Nucleus accumbens (tissue), 56 donors: ENCODE measurements at regions not wholly inside any gene's neighbourhood (a gene's known extent, or its start where the extent isn't known, plus 50 kb on each side); places are given as distances from the start of the nearest gene placed in this dataset.

Source experiments
- DNase-seq, 56 donors: peaks; one replicate each; lab custom pipeline; 2025; lab: John Stamatoyannopoulos, UW

DNA sequence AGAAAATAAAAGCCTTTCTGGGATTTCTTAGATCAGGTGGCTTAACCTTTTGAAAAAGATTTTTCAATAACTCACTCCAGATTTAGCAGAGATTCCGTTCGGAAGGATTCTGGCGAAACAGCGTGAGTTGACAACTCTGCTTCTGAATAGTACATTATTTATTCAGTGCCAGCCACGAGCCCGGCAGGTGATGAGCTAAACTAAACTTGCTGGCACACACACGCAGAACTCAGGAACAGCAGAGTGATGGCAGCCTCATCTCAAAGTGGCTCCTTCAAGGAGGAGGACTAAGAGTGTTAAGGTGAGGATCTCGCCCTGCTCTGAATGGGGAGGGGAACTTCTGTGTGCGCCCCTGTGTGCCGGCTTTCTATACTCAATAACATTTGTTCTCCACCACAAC lies 114.3 kb downstream of the FAM43A start:
- DNase-seq: no peak

DNA sequence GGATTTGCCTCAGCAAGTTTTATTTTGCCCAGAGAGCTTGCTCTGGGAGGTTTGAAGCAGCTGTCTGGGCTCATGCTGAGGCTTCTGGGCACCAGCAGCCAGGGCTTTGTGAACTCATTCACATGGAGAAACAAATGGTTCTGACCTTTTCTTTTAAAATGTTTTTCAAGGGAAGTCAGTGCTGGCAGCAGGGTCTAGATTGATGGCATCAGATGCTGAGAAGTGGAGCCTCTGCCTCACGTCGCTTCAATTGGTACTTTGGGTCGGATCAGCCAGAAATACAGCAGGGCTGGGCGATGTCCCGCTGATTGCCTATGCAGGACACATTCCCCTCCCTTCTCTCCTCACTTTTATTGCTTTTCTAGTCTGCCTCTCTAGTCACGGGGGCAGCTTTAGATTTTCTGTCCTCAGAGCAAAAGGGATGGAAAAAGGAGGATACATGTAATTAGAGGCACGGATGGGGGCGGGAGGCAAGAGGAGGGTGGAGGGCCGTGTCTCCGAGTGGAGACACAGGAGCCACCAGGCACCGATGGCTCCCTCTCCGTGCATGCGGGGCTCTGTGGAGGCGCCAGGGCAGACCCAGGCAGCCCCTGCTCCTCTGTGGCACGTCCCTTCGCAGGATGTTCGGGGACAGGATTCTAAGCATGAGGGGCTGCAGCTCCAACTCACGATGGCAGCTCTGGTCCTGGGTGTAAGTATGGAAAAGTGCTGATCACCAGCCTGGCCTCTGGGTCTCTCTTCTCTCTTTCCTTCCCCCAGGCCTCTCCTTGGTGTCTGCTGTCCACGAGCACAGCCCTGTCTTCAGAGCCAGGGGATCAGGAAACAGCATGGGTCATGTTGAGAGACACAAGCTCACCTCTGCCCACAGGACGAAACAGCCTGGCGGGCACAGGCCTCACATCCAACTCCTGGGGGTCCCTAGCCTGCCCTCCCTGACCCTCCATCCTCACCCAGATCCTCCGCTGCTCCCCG lies 116.1 kb downstream of the FAM43A start:
- DNase-seq: peak in 2 of 56 donors; percentile 5 to 7

- no peak for DNase-seq
Measured at GRCh38 chr3:194804796-194805195, 119.1 kb downstream of the FAM43A start.

GRCh38 chr3:194805546-194805945 lies 119.9 kb downstream of the FAM43A start:
- DNase-seq: no peak

DNA sequence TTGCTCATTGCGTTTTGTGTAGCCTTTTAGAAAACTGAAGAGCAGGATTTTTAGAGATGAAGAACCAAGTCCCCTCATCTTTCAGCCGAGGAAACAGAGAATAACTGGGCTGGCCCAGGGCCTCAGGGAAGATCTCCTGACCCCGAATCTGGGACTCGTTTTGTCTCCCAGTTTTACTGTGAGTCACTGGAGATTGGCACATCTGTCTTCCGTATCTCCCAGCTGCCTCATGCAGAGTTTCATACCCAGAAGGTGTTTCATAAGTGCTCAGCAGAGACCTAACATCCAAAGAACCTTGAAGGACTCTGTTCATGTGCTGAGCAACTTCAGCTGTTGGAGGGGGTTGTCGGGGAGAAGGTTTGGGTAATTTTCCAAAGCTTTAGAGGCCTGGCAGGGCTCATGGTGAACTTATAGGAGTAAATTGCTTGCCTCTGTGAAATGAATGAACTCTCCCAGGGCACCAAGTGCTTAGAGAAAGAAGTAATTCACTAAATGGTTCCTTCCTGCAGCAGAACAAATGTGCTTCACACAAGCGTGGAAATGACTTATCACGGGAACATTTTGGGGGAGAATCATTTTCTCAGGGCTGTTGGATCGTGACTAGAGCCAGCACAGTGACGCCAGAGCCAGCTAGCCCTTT lies 121.4 kb downstream of the FAM43A start:
- no peak for DNase-seq

GRCh38 chr3:194808640-194809097 lies 123.0 kb downstream of the FAM43A start:
- DNase-seq: no peak

GRCh38 chr3:194809382-194809781 lies 123.7 kb downstream of the FAM43A start:
- DNase-seq: no peak

DNA sequence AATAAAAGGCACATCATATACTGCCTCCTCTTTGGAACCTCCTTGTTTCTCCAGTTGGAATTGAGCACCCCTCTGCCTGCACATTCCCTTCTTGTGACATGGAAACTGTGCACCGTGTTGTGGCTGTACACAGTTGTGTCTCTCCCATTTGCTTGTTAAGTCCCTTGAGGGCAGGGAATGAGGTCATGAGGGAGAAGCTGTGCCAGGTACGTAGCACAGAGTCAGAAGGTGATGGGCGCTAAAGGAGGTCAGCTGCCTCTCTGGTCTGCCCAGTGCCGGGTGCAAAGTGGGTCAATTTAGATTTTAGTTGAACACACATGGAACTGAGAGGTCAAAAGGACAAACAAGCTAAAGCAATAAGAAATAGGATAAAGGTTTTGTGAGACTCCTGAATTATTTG lies 124.4 kb downstream of the FAM43A start:
- DNase-seq: no peak

- no peak for DNase-seq
Measured at GRCh38 chr3:194811118-194811517, 125.4 kb downstream of the FAM43A start.

DNA sequence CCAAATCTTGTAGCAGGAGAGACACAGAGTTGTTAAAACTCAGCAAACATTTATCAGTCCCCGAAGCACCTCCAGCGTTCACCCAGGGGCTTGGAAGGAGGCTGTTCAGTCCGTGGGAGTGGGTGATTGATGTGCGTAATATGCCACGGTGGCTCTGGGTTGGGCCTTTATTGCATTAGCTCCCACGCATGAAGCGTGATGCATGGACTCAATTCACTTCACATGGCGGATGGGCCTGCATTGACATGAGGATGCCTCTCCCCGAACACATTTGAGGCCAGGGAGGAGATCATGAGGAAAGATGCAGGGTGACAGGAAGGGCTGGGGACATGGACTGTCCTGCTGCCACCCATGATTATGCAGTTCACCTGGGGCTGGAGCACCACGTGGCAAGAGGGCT lies 126.5 kb downstream of the FAM43A start:
- DNase-seq: no peak

GRCh38 chr3:194814878-194815357 lies 129.2 kb downstream of the FAM43A start:
- peak in 23 of 56 donors; percentile 5 to 69 (median 29) for DNase-seq

DNA sequence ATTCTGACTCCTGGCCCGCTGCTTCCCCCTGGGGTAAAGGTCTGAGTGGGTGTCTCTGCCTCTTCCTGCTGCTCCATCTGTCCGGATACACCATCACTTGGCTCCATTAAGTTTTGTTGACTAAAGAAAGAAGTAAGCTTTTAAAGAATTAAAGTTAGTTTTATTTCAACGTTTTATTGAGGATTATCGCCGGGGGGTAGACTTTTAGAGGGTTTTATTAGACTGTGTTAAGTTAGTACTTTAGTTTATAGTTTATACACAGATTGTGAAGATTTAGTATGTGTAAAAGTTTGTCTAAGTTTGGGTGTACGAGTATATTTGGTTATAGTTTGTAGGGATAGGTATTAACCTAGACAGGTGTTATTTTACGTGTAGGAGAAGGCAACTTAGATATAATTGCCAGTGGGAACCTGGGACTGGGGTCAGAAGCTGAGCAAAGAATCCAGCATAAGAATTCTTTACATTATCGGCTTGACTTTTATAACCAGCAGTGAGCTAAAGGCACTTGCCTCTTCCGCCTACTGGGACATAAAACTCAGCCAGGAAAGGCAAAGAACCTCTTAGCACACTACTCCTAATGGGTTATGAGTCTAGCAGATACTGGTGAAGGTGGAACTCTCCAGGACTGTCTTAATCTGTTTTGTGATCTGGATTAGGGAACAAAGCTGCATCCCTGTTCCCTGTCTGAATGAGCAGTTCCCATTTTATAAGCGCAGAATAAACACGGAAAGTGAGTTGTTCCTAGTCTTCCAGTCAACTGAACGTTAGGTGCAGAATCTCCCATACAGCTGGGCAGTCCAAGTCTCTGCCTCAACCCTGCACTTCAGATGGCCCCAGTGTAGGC lies 131.3 kb downstream of the FAM43A start:
- DNase-seq: no peak

- DNase-seq: no peak
Measured at GRCh38 chr3:194817592-194817930, 131.9 kb downstream of the FAM43A start.

GRCh38 chr3:194817936-194818335 lies 132.3 kb downstream of the FAM43A start:
- no peak for DNase-seq

- no peak for DNase-seq
Measured at GRCh38 chr3:194824100-194824499, 138.4 kb downstream of the FAM43A start.

DNA sequence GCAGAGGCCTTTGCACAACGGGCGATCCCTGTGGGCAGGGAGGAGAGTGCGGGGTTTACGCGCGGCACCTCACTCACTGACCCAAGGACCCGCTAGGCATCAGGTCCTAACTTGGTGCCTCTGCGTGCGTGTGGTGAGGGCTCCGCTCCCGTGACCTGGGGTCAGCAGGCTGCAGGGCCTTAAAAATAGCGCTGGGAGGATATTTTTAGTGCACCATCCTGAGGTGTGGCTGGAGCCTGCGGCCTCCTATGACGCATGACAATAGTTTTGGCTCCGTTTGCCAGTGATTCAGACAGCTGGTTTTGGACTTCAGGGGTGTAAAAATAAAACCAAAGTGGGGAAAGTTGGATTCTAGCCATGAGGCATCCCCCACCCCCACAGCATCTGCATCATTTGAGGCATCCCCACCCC lies 139.0 kb downstream of the FAM43A start:
- DNase-seq: no peak

DNA sequence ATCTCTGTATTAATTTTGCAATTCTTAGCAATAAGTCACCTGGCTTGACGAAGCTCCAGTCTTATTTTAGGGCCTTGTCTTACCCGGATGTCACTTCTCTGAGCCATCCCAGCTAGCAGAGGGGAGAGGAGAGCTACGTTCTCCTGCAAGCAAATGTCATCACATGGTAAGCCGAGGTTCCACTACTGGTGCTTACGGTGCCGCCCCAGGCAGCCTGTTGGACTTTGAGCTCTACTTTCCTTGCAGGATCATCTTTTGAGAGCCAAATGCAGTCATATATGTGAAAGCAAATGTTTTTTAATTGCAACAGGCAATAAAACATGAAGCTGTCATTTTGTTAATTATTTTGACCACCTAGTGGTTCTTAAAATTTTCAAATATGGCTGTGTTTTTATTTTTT lies 140.9 kb downstream of the FAM43A start:
- DNase-seq: no peak

- DNase-seq: no peak
Measured at GRCh38 chr3:194827486-194827885, 141.8 kb downstream of the FAM43A start.

DNA sequence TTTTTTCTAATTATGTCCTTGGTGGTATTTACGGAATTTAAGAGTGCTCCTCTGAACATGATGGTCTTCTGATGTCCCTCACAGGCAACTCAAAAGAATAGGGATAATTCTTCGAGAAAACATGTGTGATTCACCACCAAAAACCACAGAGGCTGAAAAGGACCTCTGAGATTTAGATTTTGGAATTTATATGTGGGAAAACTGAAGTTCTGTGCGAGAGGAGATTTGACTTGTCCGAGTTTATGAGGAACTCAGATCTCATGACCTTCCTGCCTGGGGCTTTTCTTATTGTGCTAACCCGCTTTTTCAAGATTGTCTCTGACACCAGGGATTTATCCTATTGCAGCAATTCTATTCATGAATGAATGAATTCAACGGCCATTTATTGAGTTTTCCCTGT lies 142.4 kb downstream of the FAM43A start:
- DNase-seq: no peak

GRCh38 chr3:194828926-194829325 lies 143.2 kb downstream of the FAM43A start:
- DNase-seq: no peak

- no peak for DNase-seq
Measured at GRCh38 chr3:194830401-194830800, 144.7 kb downstream of the FAM43A start.
